HG02763 (cell line): ENCODE measurements at regions not wholly inside any gene's neighbourhood (a gene's known extent, or its start where the extent isn't known, plus 50 kb on each side); places are given as distances from the start of the nearest gene placed in this dataset.
"Not testable (repeated sequence)": the region's sequence is repeated elsewhere in the genome, so short reads cannot be mapped to it uniquely, and the experiment has no call there.

Experiments used
- ATAC-seq: cut with Tn5 transposase; IDR thresholded peaks from one replicate; pipeline ENCODE4 v1.9.1; 2021; ENCODE audit warnings: mild to moderate bottlenecking, moderate library complexity; ENCODE audit not compliant: unreplicated experiment

GRCh38 chr1:230591678-230592077 is 50.6 kb upstream of the COG2 start:
- ATAC-seq = no peak

GRCh38 chr1:230589951-230590350 is 52.3 kb upstream of the COG2 start:
- ATAC-seq = no peak

- no peak for ATAC-seq
Measured at GRCh38 chr1:230588323-230588746, 53.9 kb upstream of the COG2 start.

GRCh38 chr1:230587061-230587460 is 55.2 kb upstream of the COG2 start:
- no peak for ATAC-seq

- ATAC-seq = no peak
Measured at GRCh38 chr1:230584660-230585059, 57.6 kb upstream of the COG2 start.

GRCh38 chr1:230581446-230582079 is 60.7 kb upstream of the COG2 start:
- no peak for ATAC-seq

- ATAC-seq = no peak
Measured at GRCh38 chr1:230578616-230579015, 63.7 kb upstream of the COG2 start.

- ATAC-seq = no peak
Measured at GRCh38 chr1:230577537-230577936, 64.7 kb upstream of the COG2 start.

- ATAC-seq = no peak
Measured at GRCh38 chr1:230575886-230576500, 66.3 kb upstream of the COG2 start.

- no peak for ATAC-seq
Measured at GRCh38 chr1:230574502-230574901, 67.8 kb upstream of the COG2 start.

- no peak for ATAC-seq
Measured at GRCh38 chr1:230573658-230574057, 68.6 kb upstream of the COG2 start.

- ATAC-seq = no peak
Measured at GRCh38 chr1:230572121-230573105, 69.9 kb upstream of the COG2 start.

- no peak for ATAC-seq
Measured at GRCh38 chr1:230570724-230571360, 71.4 kb upstream of the COG2 start.

- no peak for ATAC-seq
Measured at GRCh38 chr1:230569201-230569600, 73.1 kb upstream of the COG2 start.

- no peak for ATAC-seq
Measured at GRCh38 chr1:230568676-230569075, 73.6 kb upstream of the COG2 start.

GRCh38 chr1:230568008-230568407 is 74.3 kb upstream of the COG2 start:
- ATAC-seq = no peak

GRCh38 chr1:230567221-230567575 is 75.1 kb upstream of the COG2 start:
- no peak for ATAC-seq

GRCh38 chr1:230566532-230567220 is 75.6 kb upstream of the COG2 start:
- not testable (repeated sequence) for ATAC-seq

- no peak for ATAC-seq
Measured at GRCh38 chr1:230565141-230565540, 77.1 kb upstream of the COG2 start.

GRCh38 chr1:230563591-230563990 is 78.7 kb upstream of the COG2 start:
- no peak for ATAC-seq

GRCh38 chr1:230561570-230561969 is 80.7 kb upstream of the COG2 start:
- ATAC-seq = no peak
